GM18951 (cell line): ENCODE measurements at regions not wholly inside any gene's neighbourhood (a gene's known extent, or its start where the extent isn't known, plus 50 kb on each side); places are given as distances from the start of the nearest gene placed in this dataset.
"Not testable (repeated sequence)": the region's sequence is repeated elsewhere in the genome, so short reads cannot be mapped to it uniquely, and the experiment has no call there.

ENCODE experiments used
- POLR2A ChIP-seq: IDR thresholded peaks from 4 replicates; pipeline ENCODE4 v1.6.1; 2011; ENCODE audit warnings: mild to moderate bottlenecking; ENCODE audit not compliant: insufficient read length, insufficient read depth; ENCODE audit errors: extremely low read depth
- in situ Hi-C: fragments of 300-500 bp; cut with MboI; formaldehyde crosslinking; loops from one replicate; pipeline ENCODE4 v1.12.0; 2022; ENCODE audit warnings: low sequenced_read_pairs, mixed read lengths, inconsistent platforms; ENCODE audit not compliant: unreplicated experiment

- in situ Hi-C loops: not testable (repeated sequence)
Observed at GRCh38 chr7:56697058-56697457, 435.2 kb downstream of the ZNF479 start.

DNA sequence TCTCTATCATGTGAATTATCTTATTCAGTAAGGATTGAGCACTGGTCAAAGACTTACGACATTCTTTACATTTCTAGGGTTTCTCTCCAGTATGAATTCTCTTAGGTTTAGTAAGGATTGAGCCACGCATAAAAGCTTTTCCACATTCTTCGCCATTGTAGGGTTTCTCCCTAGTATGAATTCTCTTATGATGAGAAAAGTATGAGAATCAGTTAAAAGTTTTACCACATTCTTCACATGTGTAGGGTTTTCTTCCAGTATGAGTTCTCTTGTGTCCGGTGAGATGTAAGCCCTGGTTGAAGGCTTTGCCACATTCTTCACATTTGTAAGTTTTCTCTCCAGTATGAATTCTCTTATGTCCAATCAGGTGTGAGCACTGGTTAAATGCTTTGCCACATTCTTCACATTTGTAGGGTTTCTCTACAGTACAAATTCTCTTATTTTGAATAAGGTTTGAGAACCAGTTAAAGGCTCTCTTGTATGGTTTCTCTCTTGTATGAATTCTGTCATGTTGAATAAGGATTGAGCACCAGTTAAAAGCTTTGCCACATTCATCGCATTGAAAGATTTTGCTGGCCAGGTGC lies 445.9 kb downstream of the ZNF479 start:
- in situ Hi-C loops: no loop called here
- no peak for TF ChIP-seq POLR2A

DNA sequence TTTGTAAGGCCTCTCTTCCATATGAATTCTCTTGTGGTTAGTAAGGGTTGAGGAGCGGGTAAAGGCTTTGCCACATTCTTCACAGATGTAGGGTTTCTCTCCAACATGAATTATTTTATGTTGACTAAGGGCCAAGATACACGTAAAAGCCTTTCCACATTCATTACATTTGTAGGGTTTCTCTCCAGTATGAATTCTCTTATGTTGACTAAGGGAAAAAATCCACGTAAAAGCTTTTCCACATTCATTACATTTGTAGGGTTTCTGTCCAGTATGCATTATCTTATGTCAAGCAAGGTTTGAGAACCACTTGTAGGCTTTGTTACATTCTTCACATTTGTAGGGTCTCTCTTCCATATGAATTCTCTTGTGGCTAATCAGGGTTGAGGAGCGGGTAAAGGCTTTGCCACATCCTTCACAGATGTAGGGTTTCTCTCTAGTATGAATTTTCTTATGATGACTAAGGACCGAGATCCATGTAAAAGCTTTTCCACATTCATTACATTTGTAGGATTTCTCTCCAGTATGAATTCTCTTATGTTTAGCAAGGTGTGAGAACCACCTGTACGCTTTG lies 493.0 kb downstream of the ZNF479 start:
- in situ Hi-C loops: no loop called here
- no peak for TF ChIP-seq POLR2A

DNA sequence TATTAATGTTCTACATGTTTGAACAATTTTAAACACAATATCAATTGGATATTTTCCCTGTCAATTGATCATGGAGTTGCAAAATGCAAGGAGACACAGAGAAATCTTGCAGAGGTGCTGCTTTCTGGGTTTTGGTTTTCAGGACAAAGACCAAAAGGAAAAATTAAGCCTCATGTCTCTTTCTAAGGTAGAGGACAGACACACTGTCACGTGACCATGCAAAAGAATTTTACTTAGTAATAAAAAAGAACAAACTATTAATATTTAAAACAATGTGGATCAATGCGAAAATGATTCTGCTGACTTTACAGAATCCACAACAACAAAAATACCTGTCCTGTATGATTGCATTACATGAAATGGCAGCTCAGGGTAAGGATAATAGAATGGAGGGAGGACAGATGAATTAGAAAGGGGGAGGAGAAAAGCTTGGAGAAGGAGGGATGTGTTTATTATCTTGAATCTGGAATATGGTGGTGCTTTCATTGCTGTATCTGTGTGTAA lies 493.7 kb upstream of the NUPR2 start:
- in situ Hi-C loops: no loop called here
- TF ChIP-seq POLR2A: no peak

GRCh38 chr7:56605146-56605545 lies 488.9 kb upstream of the NUPR2 start:
- no peak for TF ChIP-seq POLR2A
- in situ Hi-C loops: no loop called here

DNA sequence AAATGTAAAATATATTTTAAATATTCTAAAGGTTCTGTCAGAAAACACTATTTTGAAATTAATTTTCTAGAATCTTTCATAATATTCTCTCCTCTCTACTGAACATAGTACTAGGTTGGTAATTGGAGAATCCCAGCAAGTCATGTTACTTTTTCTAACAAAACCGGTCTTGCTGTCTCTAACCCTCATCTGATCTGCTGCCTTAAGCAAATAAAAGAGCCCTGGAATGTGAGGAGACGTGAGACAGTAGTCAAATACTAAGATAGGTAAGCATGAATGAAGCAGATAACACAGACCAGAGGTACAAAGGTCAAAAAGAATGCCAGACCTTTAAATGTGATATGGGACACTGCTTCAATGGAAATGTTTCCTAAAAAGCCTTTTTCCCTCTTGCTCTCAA lies 462.4 kb upstream of the NUPR2 start:
- no peak for TF ChIP-seq POLR2A
- in situ Hi-C loops: no loop called here

- in situ Hi-C loops: no loop called here
- TF ChIP-seq POLR2A: no peak
Observed at GRCh38 chr7:56570968-56571367, 454.8 kb upstream of the NUPR2 start.

DNA sequence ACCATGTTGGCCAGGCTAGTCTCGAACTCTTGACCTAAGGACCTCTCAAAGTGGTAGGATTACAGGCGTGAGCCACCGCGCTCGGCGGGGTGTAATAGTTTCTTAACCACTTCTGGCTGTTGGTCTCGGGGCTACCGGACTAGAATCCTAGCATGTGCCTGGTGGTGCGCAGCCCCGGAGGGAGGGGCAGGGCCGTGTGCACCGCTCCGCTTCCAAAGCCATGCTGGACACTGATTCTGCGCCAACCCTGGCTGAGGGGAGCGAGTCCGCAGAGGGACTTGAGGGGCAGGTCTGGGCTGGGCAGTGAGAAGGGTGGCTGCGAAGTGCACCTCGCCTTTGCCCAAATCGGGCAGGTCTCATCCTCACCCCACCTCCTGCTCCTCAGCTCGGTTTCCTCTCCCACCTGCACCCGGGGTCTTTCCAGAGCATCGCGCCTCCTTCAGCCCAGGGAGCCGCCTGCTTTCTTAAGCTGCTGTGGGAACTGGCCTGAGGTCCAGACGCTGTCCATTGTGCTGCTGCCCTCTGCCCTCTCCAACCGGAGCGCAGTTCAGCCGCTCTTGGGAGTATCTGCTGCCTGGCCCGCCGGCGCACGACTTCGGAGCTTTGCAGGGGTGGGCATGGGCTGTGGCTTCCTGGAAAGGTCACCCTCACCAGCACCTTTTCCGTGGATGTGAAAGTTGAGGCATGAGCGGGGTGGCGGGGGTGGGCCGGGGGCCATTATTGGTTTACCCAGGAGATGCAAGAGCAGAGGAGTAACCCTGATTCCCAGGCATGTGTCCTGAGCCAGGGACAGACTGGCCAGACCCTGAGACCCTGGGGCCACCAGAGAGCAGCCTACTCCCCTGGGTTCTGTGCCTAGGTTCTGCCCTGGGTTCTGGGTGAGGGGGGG lies 422.6 kb upstream of the NUPR2 start:
- in situ Hi-C loops: no loop called here
- TF ChIP-seq POLR2A: no peak

GRCh38 chr7:56537952-56538351 lies 421.7 kb upstream of the NUPR2 start:
- in situ Hi-C loops: no loop called here
- no peak for TF ChIP-seq POLR2A

DNA sequence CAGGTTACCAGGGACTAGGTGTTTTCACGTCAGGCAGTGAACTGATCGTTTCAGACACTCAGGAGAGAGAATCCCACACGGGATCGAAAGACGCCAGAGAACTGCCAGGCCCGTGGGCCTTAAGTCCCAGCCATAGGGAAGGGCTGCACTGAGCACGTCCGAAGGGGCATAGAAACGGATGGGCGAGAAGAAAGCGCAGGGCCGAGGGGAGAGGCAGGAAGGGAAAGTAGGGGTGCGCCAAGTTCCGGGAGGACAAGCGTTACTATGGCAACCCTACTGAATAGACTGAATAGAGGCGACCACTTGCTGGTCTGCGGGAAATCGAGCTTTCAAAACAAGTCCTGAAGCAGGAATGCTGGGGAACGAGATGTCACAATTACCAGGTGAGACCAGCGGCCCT lies 421.3 kb upstream of the NUPR2 start:
- TF ChIP-seq POLR2A: no peak
- in situ Hi-C loops: no loop called here

GRCh38 chr7:56495165-56495564 lies 378.9 kb upstream of the NUPR2 start:
- in situ Hi-C loops: no loop called here
- no peak for TF ChIP-seq POLR2A

- no peak for TF ChIP-seq POLR2A
- in situ Hi-C loops: no loop called here
Observed at GRCh38 chr7:56493704-56494450, 377.7 kb upstream of the NUPR2 start.

DNA sequence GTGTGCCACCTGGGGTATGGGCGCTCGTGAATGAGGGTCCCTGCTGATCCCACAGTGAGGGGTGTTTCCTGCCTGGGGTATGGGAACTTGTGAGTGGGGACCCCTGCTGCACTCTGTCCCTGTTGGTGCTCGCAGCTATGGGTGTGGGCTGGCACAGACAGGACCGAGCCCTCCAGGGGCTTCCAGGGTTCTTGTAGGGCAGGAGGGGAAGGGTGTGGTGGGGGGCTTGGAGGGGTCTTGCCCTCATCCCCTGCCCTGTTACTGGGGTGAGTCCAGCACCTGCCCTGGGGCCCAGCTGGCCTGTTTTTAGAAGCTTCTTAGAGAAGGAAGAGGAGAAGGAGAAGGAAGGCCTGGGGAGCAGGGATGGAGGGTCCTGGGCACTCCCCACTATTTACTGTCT lies 377.0 kb upstream of the NUPR2 start:
- in situ Hi-C loops: no loop called here
- TF ChIP-seq POLR2A: no peak

DNA sequence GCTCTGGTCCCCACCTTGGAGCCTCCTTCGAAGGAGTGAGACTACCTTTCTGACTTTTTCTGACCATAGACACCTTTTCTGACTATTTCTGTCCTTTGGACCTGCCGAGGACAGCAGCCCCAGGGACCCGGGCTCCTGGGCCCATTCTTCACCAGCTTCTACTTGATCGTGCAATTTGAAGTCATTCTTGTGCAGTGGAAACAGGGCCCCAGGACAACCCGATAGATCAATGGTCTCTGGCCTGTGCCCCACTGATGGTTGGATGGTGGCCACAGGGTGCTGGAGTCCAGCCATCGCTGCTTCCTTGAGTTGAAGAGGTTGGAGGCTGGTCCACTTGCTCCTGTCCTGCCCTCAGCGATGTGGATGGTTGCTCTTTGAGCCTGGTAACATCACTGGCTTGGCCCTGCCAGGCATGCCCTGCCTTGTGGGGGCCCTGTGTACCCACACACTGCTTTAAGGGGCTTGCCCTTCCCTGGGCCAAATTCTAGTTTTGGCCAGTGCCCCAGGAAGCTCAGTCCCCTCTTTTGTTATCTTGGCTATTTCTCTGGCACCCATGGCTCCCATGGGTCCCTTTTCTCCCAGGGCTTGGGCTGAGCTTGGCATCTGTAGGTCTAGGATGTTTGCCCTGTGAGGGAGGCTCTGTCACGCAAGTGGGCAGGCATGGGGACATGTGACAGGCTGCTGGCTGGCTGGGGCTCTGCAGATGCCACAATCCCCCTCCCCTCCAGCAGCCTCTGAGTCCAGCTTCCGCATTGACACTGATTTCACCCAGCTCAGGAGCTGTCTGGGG lies 375.6 kb upstream of the NUPR2 start:
- in situ Hi-C loops: no loop called here
- TF ChIP-seq POLR2A: no peak
